WTC11 (cell line): ENCODE measurements at regions not wholly inside any gene's neighbourhood (a gene's known extent, or its start where the extent isn't known, plus 50 kb on each side); places are given as distances from the start of the nearest gene placed in this dataset.

Experiments
- CREM ChIP-seq: sonication (generic); formaldehyde crosslinking; IDR thresholded peaks from 2 replicates; pipeline ENCODE4 v1.8.1; 2022; ENCODE audit warnings: mild to moderate bottlenecking, missing genetic modification reagents, moderate library complexity
- E2F4 ChIP-seq: sonication (generic); formaldehyde crosslinking; IDR thresholded peaks from 2 replicates; pipeline ENCODE4 v1.8.1; 2022; ENCODE audit warnings: low read depth, mild to moderate bottlenecking, moderate library complexity, missing genetic modification reagents, borderline replicate concordance
- ERG ChIP-seq: fragments of 250-450 bp; sonication (Bioruptor Pico); IDR thresholded peaks from 2 replicates; pipeline ENCODE4 v1.8.0; 2021; ENCODE audit warnings: mild to moderate bottlenecking
- IRF1 ChIP-seq: sonication (generic); formaldehyde crosslinking; IDR thresholded peaks from 2 replicates; pipeline ENCODE4 v1.8.0; 2023; ENCODE audit warnings: missing genetic modification reagents
- MXD4 ChIP-seq: fragments of 250-450 bp; sonication (Bioruptor Pico); IDR thresholded peaks from 2 replicates; pipeline ENCODE4 v1.8.0; 2021; ENCODE audit warnings: mild to moderate bottlenecking, moderate library complexity, borderline replicate concordance
- PREB ChIP-seq: sonication (generic); formaldehyde crosslinking; IDR thresholded peaks from 2 replicates; pipeline ENCODE4 v1.8.1; 2022; ENCODE audit warnings: mild to moderate bottlenecking, missing genetic modification reagents, moderate library complexity, borderline replicate concordance
- PRRX2 ChIP-seq: fragments of 250-450 bp; sonication (Bioruptor Pico); IDR thresholded peaks from 2 replicates; pipeline ENCODE4 v1.8.0; 2021; ENCODE audit warnings: mild to moderate bottlenecking
- RELA ChIP-seq: sonication (generic); formaldehyde crosslinking; IDR thresholded peaks from 2 replicates; pipeline ENCODE4 v1.8.1; 2022; ENCODE audit warnings: missing genetic modification reagents, mild to moderate bottlenecking, borderline replicate concordance
- SP1 ChIP-seq: sonication (generic); formaldehyde crosslinking; conservative IDR thresholded peaks from 2 replicates; pipeline ENCODE4 v1.8.1; 2022; ENCODE audit warnings: missing genetic modification reagents
- ZMAT4 ChIP-seq: fragments of 250-450 bp; sonication (Bioruptor Pico); IDR thresholded peaks from 2 replicates; pipeline ENCODE4 v1.9.0; 2021; ENCODE audit warnings: mild to moderate bottlenecking
- ZNF317 ChIP-seq: sonication (generic); formaldehyde crosslinking; IDR thresholded peaks from 2 replicates; pipeline ENCODE4 v1.8.1; 2023; ENCODE audit warnings: low read depth, mild to moderate bottlenecking, moderate library complexity, missing genetic modification reagents, borderline replicate concordance
- TF ChIP-seq, protein P1 (sequence below): fragments of 200-600 bp; IDR thresholded peaks from 2 replicates; pipeline ENCODE4 v1.8.0; 2022; ENCODE audit warnings: antibody characterized with exemption
- TF ChIP-seq, protein P2 (sequence below): fragments of 250-450 bp; sonication (Bioruptor Pico); IDR thresholded peaks from 2 replicates; pipeline ENCODE4 v2.1.2; 2022; ENCODE audit warnings: mild to moderate bottlenecking, moderate library complexity
- TF ChIP-seq, protein P3 (sequence below): sonication (generic); formaldehyde crosslinking; IDR thresholded peaks from 2 replicates; pipeline ENCODE4 v1.8.0; 2022; ENCODE audit warnings: mild to moderate bottlenecking, missing genetic modification reagents

- TF ChIP-seq MXD4 (CRISPR knock-in tag) (no peak), RELA (CRISPR knock-in tag) (no peak), CREM (CRISPR knock-in tag) (no peak), ZMAT4 (CRISPR knock-in tag) (no peak), SP1 (no peak), PREB (CRISPR knock-in tag) (no peak), ZNF317 (no peak), PRRX2 (CRISPR knock-in tag) (no peak), IRF1 (no peak), E2F4 (CRISPR knock-in tag) (no peak), ERG (CRISPR knock-in tag) (no peak)
- TF ChIP-seq, protein P1, sequence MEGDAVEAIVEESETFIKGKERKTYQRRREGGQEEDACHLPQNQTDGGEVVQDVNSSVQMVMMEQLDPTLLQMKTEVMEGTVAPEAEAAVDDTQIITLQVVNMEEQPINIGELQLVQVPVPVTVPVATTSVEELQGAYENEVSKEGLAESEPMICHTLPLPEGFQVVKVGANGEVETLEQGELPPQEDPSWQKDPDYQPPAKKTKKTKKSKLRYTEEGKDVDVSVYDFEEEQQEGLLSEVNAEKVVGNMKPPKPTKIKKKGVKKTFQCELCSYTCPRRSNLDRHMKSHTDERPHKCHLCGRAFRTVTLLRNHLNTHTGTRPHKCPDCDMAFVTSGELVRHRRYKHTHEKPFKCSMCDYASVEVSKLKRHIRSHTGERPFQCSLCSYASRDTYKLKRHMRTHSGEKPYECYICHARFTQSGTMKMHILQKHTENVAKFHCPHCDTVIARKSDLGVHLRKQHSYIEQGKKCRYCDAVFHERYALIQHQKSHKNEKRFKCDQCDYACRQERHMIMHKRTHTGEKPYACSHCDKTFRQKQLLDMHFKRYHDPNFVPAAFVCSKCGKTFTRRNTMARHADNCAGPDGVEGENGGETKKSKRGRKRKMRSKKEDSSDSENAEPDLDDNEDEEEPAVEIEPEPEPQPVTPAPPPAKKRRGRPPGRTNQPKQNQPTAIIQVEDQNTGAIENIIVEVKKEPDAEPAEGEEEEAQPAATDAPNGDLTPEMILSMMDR, result no peak
- TF ChIP-seq, protein P2, sequence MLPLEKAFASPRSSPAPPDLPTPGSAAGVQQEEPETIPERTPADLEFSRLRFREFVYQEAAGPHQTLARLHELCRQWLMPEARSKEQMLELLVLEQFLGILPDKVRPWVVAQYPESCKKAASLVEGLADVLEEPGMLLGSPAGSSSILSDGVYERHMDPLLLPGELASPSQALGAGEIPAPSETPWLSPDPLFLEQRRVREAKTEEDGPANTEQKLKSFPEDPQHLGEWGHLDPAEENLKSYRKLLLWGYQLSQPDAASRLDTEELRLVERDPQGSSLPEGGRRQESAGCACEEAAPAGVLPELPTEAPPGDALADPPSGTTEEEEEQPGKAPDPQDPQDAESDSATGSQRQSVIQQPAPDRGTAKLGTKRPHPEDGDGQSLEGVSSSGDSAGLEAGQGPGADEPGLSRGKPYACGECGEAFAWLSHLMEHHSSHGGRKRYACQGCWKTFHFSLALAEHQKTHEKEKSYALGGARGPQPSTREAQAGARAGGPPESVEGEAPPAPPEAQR (CRISPR knock-in tag), result no peak
- TF ChIP-seq, protein P3, sequence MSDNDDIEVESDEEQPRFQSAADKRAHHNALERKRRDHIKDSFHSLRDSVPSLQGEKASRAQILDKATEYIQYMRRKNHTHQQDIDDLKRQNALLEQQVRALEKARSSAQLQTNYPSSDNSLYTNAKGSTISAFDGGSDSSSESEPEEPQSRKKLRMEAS (CRISPR knock-in tag), result no peak
Measured at GRCh38 chr15:34646918-34647317, 63.5 kb upstream of the GOLGA8B start.
